Thyroid gland (tissue), 4 donors: ENCODE measurements at regions not wholly inside any gene's neighbourhood (a gene's known extent, or its start where the extent isn't known, plus 50 kb on each side); places are given as distances from the start of the nearest gene placed in this dataset.

Source experiments
- DNase-seq, 2 donors: peaks; one replicate each; pipeline ENCODE4 v3.0.0-alpha.2; 2019
- H3K27ac ChIP-seq, 3 donors: fragments of 200-600 bp; sonication (generic); 1 replicate in 2 of 3; 2 replicates in 1 of 3; pipeline ENCODE4 v1.5.1; 2016 to 2019; ENCODE audit warnings: mild to moderate bottlenecking in 1 of 3, moderate library complexity in 1 of 3
- H3K27me3 ChIP-seq: fragments of 200-600 bp; sonication (generic); one replicate; pipeline ENCODE4 v1.5.1; 2019
- H3K36me3 ChIP-seq, 2 donors: fragments of 200-600 bp; sonication (generic); one replicate each; pipeline ENCODE4 v1.5.1; 2016 to 2019
- H3K4me1 ChIP-seq, 2 donors: fragments of 200-600 bp; sonication (generic); one replicate each; pipeline ENCODE4 v1.5.1; 2017 to 2019
- H3K4me3 ChIP-seq, 3 donors: fragments of 200-600 bp; sonication (generic); replicated peaks in 1 of 3; 1 replicate in 2 of 3; 2 replicates in 1 of 3; pipeline ENCODE4 v1.5.1; 2016; ENCODE audit warnings: mild to moderate bottlenecking in 1 of 3
- H3K9me3 ChIP-seq: fragments of 200-600 bp; sonication (generic); one replicate; pipeline ENCODE4 v1.5.1; 2017
- CTCF ChIP-seq, 6 experiments: fragments of 200-600 bp in 3 of 6; fragments of 450-650 bp in 3 of 6; sonication (generic) in 3 of 6; IDR thresholded peaks; one replicate each; pipeline ENCODE4 v1.5.1; 2016 to 2019; ENCODE audit warnings: antibody characterized with exemption in 6 of 6, mild to moderate bottlenecking in 2 of 6, inconsistent platforms in 1 of 6, moderate library complexity in 1 of 6
- POLR2A ChIP-seq, 2 donors: fragments of 450-650 bp; IDR thresholded peaks; one replicate each; pipeline ENCODE4 v1.6.1; 2017; ENCODE audit warnings: antibody characterized with exemption in 2 of 2, mild to moderate bottlenecking in 2 of 2, moderate library complexity in 1 of 2
- WGBS, 2 donors: methylation state at CpG; one replicate each; pipeline ENCODE4 v1.1.5; 2017; 5-methylcytosine and 5-hydroxymethylcytosine counted together
- intact Hi-C: fragments of 100-400 bp; cut with DNase I; formaldehyde crosslinking; loops from one replicate; pipeline ENCODE4 v1.15.1; 2023

GRCh38 chr18:31213641-31214040 lies 51.0 kb upstream of the DSC1 start:
- no peak for DNase-seq
- Histone ChIP-seq H3K36me3 (no peaks in the 10 kb centered on the region), H3K27me3 (no peaks in the 10 kb centered on the region), H3K9me3 (no peaks in the 10 kb centered on the region), H3K27ac (no peak overlapping the region), H3K4me3 (no peak overlapping the region), H3K4me1 (peaks cover 6 to 12% of the 10 kb centered on the region in 2 donors)
- TF ChIP-seq CTCF (IDR thresholded peaks at IDR 0.05) (no peak), POLR2A (IDR thresholded peaks at IDR 0.05) (no peak)
- intact Hi-C loops, result no loop called here

- intact Hi-C loops, result no loop called here
- WGBS, 2 donors, result 72 to 75% methylated on average over 12 of the region's 12 CpGs
Measured at GRCh38 chr18:31217038-31217849, 54.6 kb upstream of the DSC1 start.

GRCh38 chr18:31218671-31219383 lies 56.2 kb upstream of the DSC1 start:
- 92 to 96% methylated on average over 4 of the region's 4 CpGs for WGBS, 2 donors

More at GRCh38 chr18:31217038-31217849, 54.6 kb upstream of the DSC1 start:
- TF ChIP-seq POLR2A (IDR thresholded peaks at IDR 0.05), result no peak
- TF ChIP-seq CTCF (IDR thresholded peaks at IDR 0.05), result no peak
- no peaks in the 10 kb centered on the region for H3K27me3 ChIP-seq
- peaks cover 6 to 12% of the 10 kb centered on the region in 2 donors for H3K4me1 ChIP-seq
- DNase-seq, result peak in 1 of 2 donors; percentile 53
- H3K4me3 ChIP-seq, result no peak overlapping the region
- H3K36me3 ChIP-seq, result no peaks in the 10 kb centered on the region
- H3K9me3 ChIP-seq, result no peaks in the 10 kb centered on the region
- peak overlapping the region in 1 of 3 donors; percentile 1 for H3K27ac ChIP-seq

GRCh38 chr18:31219395-31219794 lies 56.7 kb upstream of the DSC1 start:
- WGBS, 2 donors, result 92 to 94% methylated on average over 2 of the region's 2 CpGs
- no peak for TF ChIP-seq POLR2A (IDR thresholded peaks at IDR 0.05)
- no peak for TF ChIP-seq CTCF (IDR thresholded peaks at IDR 0.05)
- H3K36me3 ChIP-seq, result no peaks in the 10 kb centered on the region
- no peak overlapping the region for H3K4me3 ChIP-seq
- H3K4me1 ChIP-seq, result peaks cover 6 to 12% of the 10 kb centered on the region in 2 donors
- intact Hi-C loops, result no loop called here
- H3K27ac ChIP-seq, result no peak overlapping the region
- H3K27me3 ChIP-seq, result no peaks in the 10 kb centered on the region
- no peaks in the 10 kb centered on the region for H3K9me3 ChIP-seq
- no peak for DNase-seq

More at GRCh38 chr18:31218671-31219383, 56.2 kb upstream of the DSC1 start:
- H3K27me3 ChIP-seq, result no peaks in the 10 kb centered on the region
- DNase-seq, result no peak
- H3K27ac ChIP-seq, result no peak overlapping the region
- H3K9me3 ChIP-seq, result no peaks in the 10 kb centered on the region
- TF ChIP-seq POLR2A (IDR thresholded peaks at IDR 0.05), result no peak
- no peak for TF ChIP-seq CTCF (IDR thresholded peaks at IDR 0.05)
- H3K4me1 ChIP-seq, result peaks cover 6 to 12% of the 10 kb centered on the region in 2 donors
- H3K36me3 ChIP-seq, result no peaks in the 10 kb centered on the region
- no peak overlapping the region for H3K4me3 ChIP-seq
- intact Hi-C loops, result no loop called here

GRCh38 chr18:31223371-31223770 lies 60.7 kb upstream of the DSC1 start:
- Histone ChIP-seq H3K36me3 (no peaks in the 10 kb centered on the region), H3K4me3 (no peak overlapping the region), H3K27ac (no peak overlapping the region), H3K27me3 (no peaks in the 10 kb centered on the region), H3K4me1 (peaks cover 12 to 32% of the 10 kb centered on the region in 2 donors), H3K9me3 (no peaks in the 10 kb centered on the region)
- intact Hi-C loops, result loop anchor here (10.0 kb wide), 1 partner anchor 119 kb away; the partner anchor contains the start of gene DSC2
- 93% methylated on average over 6 of the region's 6 CpGs for WGBS, 2 donors
- TF ChIP-seq POLR2A (IDR thresholded peaks at IDR 0.05) (no peak), CTCF (IDR thresholded peaks at IDR 0.05) (no peak)
- DNase-seq, result no peak
